Right ventricle myocardium inferior (tissue), 1 donor: ENCODE measurements at regions not wholly inside any gene's neighbourhood (a gene's known extent, or its start where the extent isn't known, plus 50 kb on each side); places are given as distances from the start of the nearest gene placed in this dataset.
"Not testable (repeated sequence)": the region's sequence is repeated elsewhere in the genome, so short reads cannot be mapped to it uniquely, and the experiment has no call there.

Experiments
- ATAC-seq: fragments of 200-7000 bp; cut with Tn5 transposase; one replicate; pipeline ENCODE4 v1.9.1; 2020; ENCODE audit warnings: mild to moderate bottlenecking, moderate library complexity
- DNase-seq: peaks from one replicate; pipeline ENCODE4 v3.0.0; 2021; ENCODE audit errors: missing footprints
- intact Hi-C: fragments of 100-400 bp; cut with DNase I; formaldehyde crosslinking; loops from one replicate; pipeline ENCODE4 v1.11.0; 2022
- donor health status: DM: no; HTN: yes; CAD: no; lungs with severe emphysema.

DNA sequence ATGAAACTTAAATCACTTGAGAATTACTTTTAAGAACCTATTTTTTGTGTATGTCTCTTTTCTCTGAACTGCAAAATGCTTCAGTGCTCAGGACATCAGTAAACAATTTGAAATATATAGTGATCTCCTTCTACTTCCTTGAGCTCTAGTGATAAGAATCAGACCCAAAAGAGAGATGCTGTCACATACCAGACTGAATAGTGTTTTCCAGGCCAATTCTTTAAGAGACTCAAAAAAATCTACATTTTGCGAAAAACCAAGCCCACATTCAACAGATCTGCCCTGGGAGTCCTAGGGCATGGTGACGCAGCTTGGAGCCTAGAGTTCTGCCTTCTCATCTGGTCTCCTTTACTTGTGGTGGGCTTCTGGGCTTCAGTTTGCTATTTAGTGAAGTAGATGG, 72.1 kb upstream of the SLC13A1 start:
- intact Hi-C loops, result no loop called here
- ATAC-seq (no peak), DNase-seq (no peak)

DNA sequence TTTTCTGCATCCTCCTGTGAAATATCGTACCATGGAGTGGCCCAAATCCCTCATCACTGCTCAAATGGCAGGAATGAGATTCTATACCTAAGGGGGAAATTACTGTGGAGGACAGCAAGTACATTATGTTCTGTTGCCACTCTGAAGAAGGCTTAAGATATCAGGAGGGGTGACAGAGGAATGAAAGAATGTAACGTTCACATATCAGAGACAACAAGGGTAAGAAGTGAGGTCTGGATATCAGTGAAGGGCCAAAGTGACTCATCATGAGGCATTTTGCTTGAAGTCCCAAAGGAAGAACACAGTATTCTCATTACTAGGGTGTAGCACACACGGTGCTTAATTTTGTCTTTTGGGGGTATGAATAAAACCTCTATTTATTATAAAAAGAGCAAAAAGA, 71.5 kb upstream of the SLC13A1 start:
- DNase-seq (no peak), ATAC-seq (no peak)
- intact Hi-C loops, result no loop called here

DNA sequence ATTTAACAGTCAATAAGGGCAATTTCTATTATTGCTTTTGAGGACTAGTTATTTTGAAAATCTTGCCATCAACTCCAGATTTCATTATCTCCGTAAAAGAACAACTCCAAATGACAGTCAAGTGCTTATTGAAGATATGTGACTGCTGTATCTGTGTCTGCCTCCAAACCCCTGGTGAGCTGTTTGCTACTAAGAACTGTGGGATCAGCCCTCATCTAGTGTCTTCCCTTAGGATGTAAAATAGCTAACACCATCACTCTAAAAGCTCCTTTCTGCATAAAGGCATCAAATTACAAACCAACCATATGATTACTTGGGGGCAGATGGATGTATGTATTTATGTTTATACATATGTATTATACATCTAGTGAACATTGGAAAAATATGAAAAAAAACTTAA, 70.8 kb upstream of the SLC13A1 start:
- ATAC-seq (no peak), DNase-seq (no peak)
- intact Hi-C loops, result no loop called here

- intact Hi-C loops, result no loop called here
- ATAC-seq (no peak), DNase-seq (no peak)
These were observed 66.1 kb upstream of the SLC13A1 start for GRCh38 chr7:123265853-123266252.

GRCh38 chr7:123264820-123265219, 65.1 kb upstream of the SLC13A1 start:
- ATAC-seq, result not testable (repeated sequence)

GRCh38 chr7:123260428-123260960, 60.7 kb upstream of the SLC13A1 start:
- no peak for ATAC-seq
- DNase-seq, result no peak
- intact Hi-C loops, result no loop called here

More at GRCh38 chr7:123264820-123265219, 65.1 kb upstream of the SLC13A1 start:
- intact Hi-C loops, DNase-seq: not testable (repeated sequence)

DNA sequence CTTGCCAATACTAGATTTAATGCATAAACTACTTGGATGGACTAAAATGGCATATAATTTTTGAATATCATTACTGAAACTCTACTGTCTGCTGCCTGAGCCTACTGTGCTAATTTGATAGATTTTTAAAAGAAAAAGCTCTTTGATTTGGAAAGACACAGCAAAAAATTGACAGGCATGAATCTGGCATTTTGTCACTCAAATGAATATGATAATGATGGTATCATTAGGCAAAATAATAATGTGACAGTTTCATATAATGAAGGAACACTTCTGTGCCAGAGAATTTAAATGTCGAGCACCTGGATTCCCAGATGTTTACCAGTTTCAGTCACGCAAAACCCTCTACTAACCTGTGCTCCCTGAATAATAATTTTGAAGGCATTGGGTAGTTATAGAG, 60.0 kb upstream of the SLC13A1 start:
- ATAC-seq, result no peak
- intact Hi-C loops, result no loop called here
- no peak for DNase-seq
